Fibroblast of the aortic adventitia (primary cell): ENCODE measurements at regions not wholly inside any gene's neighbourhood (a gene's known extent, or its start where the extent isn't known, plus 50 kb on each side); places are given as distances from the start of the nearest gene placed in this dataset.

Experiments
- DNase-seq: peaks from one replicate; pipeline ENCODE4 v3.0.0-alpha.2; 2010; ENCODE audit warnings: low read depth
- H3K4me3 ChIP-seq: 2 replicates; pipeline ENCODE4 v1.5.1; 2011; ENCODE audit warnings: low read depth, mild to moderate bottlenecking, control low read depth, low read length, moderate library complexity
- CTCF ChIP-seq: IDR thresholded peaks from 2 replicates; pipeline ENCODE4 v1.5.1; 2011; ENCODE audit warnings: mild to moderate bottlenecking, low read length, control low read depth, inconsistent platforms; ENCODE audit not compliant: insufficient read depth

- no peak for TF ChIP-seq CTCF
- DNase-seq = no peak
Observed at GRCh38 chr2:38212312-38212711, 136.4 kb upstream of the CYP1B1 start.

GRCh38 chr2:38207168-38207567, 131.2 kb upstream of the CYP1B1 start:
- peak; percentile 49 for DNase-seq
- no peak for TF ChIP-seq CTCF
- H3K4me3 ChIP-seq = no peak overlapping the region

More at GRCh38 chr2:38212312-38212711, 136.4 kb upstream of the CYP1B1 start:
- H3K4me3 ChIP-seq = no peak overlapping the region

- no peak overlapping the region for H3K4me3 ChIP-seq
- no peak for TF ChIP-seq CTCF
- no peak for DNase-seq
Observed at GRCh38 chr2:38203446-38203810, 127.5 kb upstream of the CYP1B1 start.

- DNase-seq = no peak
- no peak for TF ChIP-seq CTCF
- H3K4me3 ChIP-seq = no peak overlapping the region
Observed at GRCh38 chr2:38202713-38203445, 126.9 kb upstream of the CYP1B1 start.

- DNase-seq = peak; percentile 39
- no peak overlapping the region for H3K4me3 ChIP-seq
- no peak for TF ChIP-seq CTCF
Observed at GRCh38 chr2:38201784-38202183, 125.8 kb upstream of the CYP1B1 start.

GRCh38 chr2:38200598-38200997, 124.6 kb upstream of the CYP1B1 start:
- H3K4me3 ChIP-seq = no peak overlapping the region
- no peak for TF ChIP-seq CTCF
- no peak for DNase-seq

GRCh38 chr2:38199127-38199526, 123.2 kb upstream of the CYP1B1 start:
- H3K4me3 ChIP-seq = no peak overlapping the region
- no peak for TF ChIP-seq CTCF
- DNase-seq = no peak
